DND-41 (cell line): ENCODE measurements at regions not wholly inside any gene's neighbourhood (a gene's known extent, or its start where the extent isn't known, plus 50 kb on each side); places are given as distances from the start of the nearest gene placed in this dataset.

Experiments used
- CTCF ChIP-seq: IDR thresholded peaks from 2 replicates; pipeline ENCODE4 v1.5.1; 2012; ENCODE audit warnings: borderline replicate concordance, low read length, moderate library complexity, mild to moderate bottlenecking; ENCODE audit not compliant: poor library complexity, severe bottlenecking; ENCODE audit errors: extremely low read depth
- EZH2 ChIP-seq: IDR thresholded peaks from 3 replicates; pipeline ENCODE4 v1.6.1; 2012; ENCODE audit warnings: borderline replicate concordance, low read depth, mild to moderate bottlenecking, moderate library complexity, low read length, inconsistent platforms; ENCODE audit not compliant: severe bottlenecking

- TF ChIP-seq CTCF (peak; percentile 15), EZH2 (no peak)
These were observed 311.9 kb downstream of the HGF start for GRCh38 chr7:81457852-81458522.
